ENCODE measurements at regions not wholly inside any gene's neighbourhood (a gene's known extent, or its start where the extent isn't known, plus 50 kb on each side); places are given as distances from the start of the nearest gene placed in this dataset.

DNA sequence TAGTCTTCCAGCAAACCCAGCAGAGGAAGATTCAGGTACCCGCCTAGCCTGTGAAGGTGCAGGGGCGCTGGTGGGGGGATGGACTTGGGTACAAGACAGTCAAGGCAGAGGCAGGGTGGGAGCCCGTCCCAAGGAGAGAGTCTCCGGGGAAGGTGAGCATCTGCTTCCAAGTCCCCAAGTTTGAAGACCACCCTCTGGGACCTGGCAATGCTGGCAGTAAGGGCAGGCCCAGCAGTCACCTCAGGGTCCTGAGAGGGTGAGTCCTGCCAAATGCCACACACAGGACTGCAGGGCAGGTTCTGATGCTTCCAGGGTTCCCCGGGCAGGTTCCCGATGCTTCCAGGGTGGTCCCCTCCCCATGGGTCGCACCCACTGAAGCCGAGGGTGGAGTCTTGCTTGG is 261.8 kb upstream of the IRX1 start:
- TF ChIP-seq, protein P1, sequence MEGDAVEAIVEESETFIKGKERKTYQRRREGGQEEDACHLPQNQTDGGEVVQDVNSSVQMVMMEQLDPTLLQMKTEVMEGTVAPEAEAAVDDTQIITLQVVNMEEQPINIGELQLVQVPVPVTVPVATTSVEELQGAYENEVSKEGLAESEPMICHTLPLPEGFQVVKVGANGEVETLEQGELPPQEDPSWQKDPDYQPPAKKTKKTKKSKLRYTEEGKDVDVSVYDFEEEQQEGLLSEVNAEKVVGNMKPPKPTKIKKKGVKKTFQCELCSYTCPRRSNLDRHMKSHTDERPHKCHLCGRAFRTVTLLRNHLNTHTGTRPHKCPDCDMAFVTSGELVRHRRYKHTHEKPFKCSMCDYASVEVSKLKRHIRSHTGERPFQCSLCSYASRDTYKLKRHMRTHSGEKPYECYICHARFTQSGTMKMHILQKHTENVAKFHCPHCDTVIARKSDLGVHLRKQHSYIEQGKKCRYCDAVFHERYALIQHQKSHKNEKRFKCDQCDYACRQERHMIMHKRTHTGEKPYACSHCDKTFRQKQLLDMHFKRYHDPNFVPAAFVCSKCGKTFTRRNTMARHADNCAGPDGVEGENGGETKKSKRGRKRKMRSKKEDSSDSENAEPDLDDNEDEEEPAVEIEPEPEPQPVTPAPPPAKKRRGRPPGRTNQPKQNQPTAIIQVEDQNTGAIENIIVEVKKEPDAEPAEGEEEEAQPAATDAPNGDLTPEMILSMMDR (IDR thresholded peaks at IDR 0.05), result no peak
- no peak for TF ChIP-seq POLR2AphosphoS5 (IDR thresholded peaks at IDR 0.05; ENCODE audit: low read depth, low read length)
- no peak for TF ChIP-seq SIN3A (IDR thresholded peaks at IDR 0.05; ENCODE audit: borderline replicate concordance, insufficient read depth, low read depth, low read length)
- TF ChIP-seq, protein P2, sequence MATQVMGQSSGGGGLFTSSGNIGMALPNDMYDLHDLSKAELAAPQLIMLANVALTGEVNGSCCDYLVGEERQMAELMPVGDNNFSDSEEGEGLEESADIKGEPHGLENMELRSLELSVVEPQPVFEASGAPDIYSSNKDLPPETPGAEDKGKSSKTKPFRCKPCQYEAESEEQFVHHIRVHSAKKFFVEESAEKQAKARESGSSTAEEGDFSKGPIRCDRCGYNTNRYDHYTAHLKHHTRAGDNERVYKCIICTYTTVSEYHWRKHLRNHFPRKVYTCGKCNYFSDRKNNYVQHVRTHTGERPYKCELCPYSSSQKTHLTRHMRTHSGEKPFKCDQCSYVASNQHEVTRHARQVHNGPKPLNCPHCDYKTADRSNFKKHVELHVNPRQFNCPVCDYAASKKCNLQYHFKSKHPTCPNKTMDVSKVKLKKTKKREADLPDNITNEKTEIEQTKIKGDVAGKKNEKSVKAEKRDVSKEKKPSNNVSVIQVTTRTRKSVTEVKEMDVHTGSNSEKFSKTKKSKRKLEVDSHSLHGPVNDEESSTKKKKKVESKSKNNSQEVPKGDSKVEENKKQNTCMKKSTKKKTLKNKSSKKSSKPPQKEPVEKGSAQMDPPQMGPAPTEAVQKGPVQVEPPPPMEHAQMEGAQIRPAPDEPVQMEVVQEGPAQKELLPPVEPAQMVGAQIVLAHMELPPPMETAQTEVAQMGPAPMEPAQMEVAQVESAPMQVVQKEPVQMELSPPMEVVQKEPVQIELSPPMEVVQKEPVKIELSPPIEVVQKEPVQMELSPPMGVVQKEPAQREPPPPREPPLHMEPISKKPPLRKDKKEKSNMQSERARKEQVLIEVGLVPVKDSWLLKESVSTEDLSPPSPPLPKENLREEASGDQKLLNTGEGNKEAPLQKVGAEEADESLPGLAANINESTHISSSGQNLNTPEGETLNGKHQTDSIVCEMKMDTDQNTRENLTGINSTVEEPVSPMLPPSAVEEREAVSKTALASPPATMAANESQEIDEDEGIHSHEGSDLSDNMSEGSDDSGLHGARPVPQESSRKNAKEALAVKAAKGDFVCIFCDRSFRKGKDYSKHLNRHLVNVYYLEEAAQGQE (IDR thresholded peaks at IDR 0.05; ENCODE audit: insufficient read depth in 1 of 2, low read depth in 2 of 2, low read length in 1 of 2), result no peak

All from Panc1 (cell line).